Stomach (tissue), 8 donors: ENCODE measurements at regions not wholly inside any gene's neighbourhood (a gene's known extent, or its start where the extent isn't known, plus 50 kb on each side); places are given as distances from the start of the nearest gene placed in this dataset.

Source experiments
- DNase-seq, 2 donors: peaks; one replicate each; pipeline versions ENCODE4 v3.0.0 to v3.0.0-alpha.2; 2013 to 2019
- H3K27ac ChIP-seq, 5 donors: fragments of 200-600 bp in 4 of 5; sonication (generic) in 4 of 5; one replicate each; pipeline ENCODE4 v1.5.1; 2013 to 2019; ENCODE audit warnings: mild to moderate bottlenecking in 1 of 5, moderate library complexity in 1 of 5
- H3K27me3 ChIP-seq, 3 donors: fragments of 200-600 bp; sonication (generic); one replicate each; pipeline ENCODE4 v1.5.1; 2017 to 2019; ENCODE audit warnings: mixed run types in 1 of 3
- H3K36me3 ChIP-seq, 4 donors: fragments of 200-600 bp; sonication (generic); 1 replicate in 3 of 4; 2 replicates in 1 of 4; pipeline ENCODE4 v1.5.1; 2016 to 2019
- H3K4me1 ChIP-seq, 4 donors: fragments of 200-600 bp; sonication (generic); one replicate each; pipeline ENCODE4 v1.5.1; 2016 to 2019
- H3K4me3 ChIP-seq, 4 donors: fragments of 200-600 bp; sonication (generic) in 3 of 4; one replicate each; pipeline ENCODE4 v1.5.1; 2016 to 2019; ENCODE audit warnings: mild to moderate bottlenecking in 1 of 4
- H3K9me3 ChIP-seq, 4 donors: fragments of 200-600 bp; sonication (generic); one replicate each; pipeline ENCODE4 v1.5.1; 2016 to 2019
- CTCF ChIP-seq, 7 experiments: fragments of 450-650 bp in 4 of 7; fragments of 200-600 bp in 3 of 7; sonication (generic) in 3 of 7; IDR thresholded peaks; one replicate each; pipeline ENCODE4 v1.5.1; 2016 to 2019; ENCODE audit warnings: antibody characterized with exemption in 7 of 7, control low read depth in 2 of 7, mild to moderate bottlenecking in 1 of 7
- EP300 ChIP-seq: sonication (generic); formaldehyde crosslinking; IDR thresholded peaks from one replicate; pipeline ENCODE4 v1.6.1; 2017; ENCODE audit warnings: antibody characterized with exemption
- POLR2A ChIP-seq, 4 donors: fragments of 450-650 bp; IDR thresholded peaks; one replicate each; pipeline ENCODE4 v1.6.1; 2016; ENCODE audit warnings: antibody characterized with exemption in 4 of 4, control low read depth in 2 of 4, mild to moderate bottlenecking in 1 of 4, moderate library complexity in 1 of 4
- POLR2AphosphoS5 ChIP-seq, 3 donors: sonication (generic); formaldehyde crosslinking; IDR thresholded peaks; one replicate each; pipeline ENCODE4 v1.6.1; 2016; ENCODE audit warnings: antibody characterized with exemption in 3 of 3
- WGBS, 5 donors: extraction: QIAGEN DNeasy Blood & Tissue Kit in 3 of 5; methylation state at CpG; one replicate each; pipeline versions ENCODE4 v1.1.5 to v1.1.7; 2013 to 2018; 5-methylcytosine and 5-hydroxymethylcytosine counted together
- intact Hi-C: fragments of 100-400 bp; cut with DNase I; formaldehyde crosslinking; loops from one replicate; pipeline ENCODE4 v1.15.1; 2023; ENCODE audit warnings: low total_unique reads
- donor health status: healthy with polysubstance abuse.
- donor health status: Bipolar disorder and iron deficiency.
- donor health status: healthy.

GRCh38 chr1:194653385-194653784 is 1467.0 kb upstream of the B3GALT2 start:
- Histone ChIP-seq H3K9me3 (no peaks in the 10 kb centered on the region), H3K4me1 (no peaks in the 10 kb centered on the region), H3K27ac (no peak overlapping the region), H3K27me3 (no peaks in the 10 kb centered on the region), H3K36me3 (no peaks in the 10 kb centered on the region), H3K4me3 (no peak overlapping the region)
- DNase-seq, result no peak
- no peak for TF ChIP-seq POLR2AphosphoS5 (IDR thresholded peaks at IDR 0.05)
- intact Hi-C loops, result no loop called here
- WGBS, 5 donors, result 48 to 65% (median 55%) methylated on average over 1 of the region's 1 CpG

- Histone ChIP-seq H3K9me3 (peaks cover 0 to 9% (median 4%) of the 10 kb centered on the region in 4 donors), H3K27me3 (no peaks in the 10 kb centered on the region), H3K4me3 (no peak overlapping the region), H3K4me1 (no peaks in the 10 kb centered on the region), H3K27ac (no peak overlapping the region), H3K36me3 (no peaks in the 10 kb centered on the region)
- WGBS, 5 donors, result 72 to 81% (median 80%) methylated on average over 2 of the region's 2 CpGs
- no peak for TF ChIP-seq POLR2A (IDR thresholded peaks at IDR 0.05)
- TF ChIP-seq POLR2AphosphoS5 (IDR thresholded peaks at IDR 0.05), result no peak
- no peak for TF ChIP-seq EP300
- TF ChIP-seq CTCF (IDR thresholded peaks at IDR 0.05), result no peak
- no peak for DNase-seq
- intact Hi-C loops, result no loop called here
These were observed 1460.7 kb upstream of the B3GALT2 start for GRCh38 chr1:194647118-194647517.

- H3K36me3 ChIP-seq, result no peaks in the 10 kb centered on the region
- no peak overlapping the region for H3K27ac ChIP-seq
- H3K4me3 ChIP-seq, result no peak overlapping the region
- no peak for DNase-seq
- WGBS, 5 donors, result 33 to 60% (median 48%) methylated on average over 1 of the region's 1 CpG
- intact Hi-C loops, result no loop called here
- no peaks in the 10 kb centered on the region for H3K27me3 ChIP-seq
- TF ChIP-seq CTCF (IDR thresholded peaks at IDR 0.05) (no peak), POLR2AphosphoS5 (IDR thresholded peaks at IDR 0.05) (no peak), POLR2A (IDR thresholded peaks at IDR 0.05) (no peak), EP300 (no peak)
- H3K4me1 ChIP-seq, result no peaks in the 10 kb centered on the region
- peaks cover 0 to 21% (median 6%) of the 10 kb centered on the region in 4 donors for H3K9me3 ChIP-seq
These were observed 1458.1 kb upstream of the B3GALT2 start for GRCh38 chr1:194644528-194644927.

- WGBS, 5 donors, result 92 to 97% (median 93%) methylated on average over 2 of the region's 2 CpGs
- peaks cover 0 to 24% (median 6%) of the 10 kb centered on the region in 4 donors for H3K9me3 ChIP-seq
- no peaks in the 10 kb centered on the region for H3K27me3 ChIP-seq
- DNase-seq, result no peak
- no peak overlapping the region for H3K4me3 ChIP-seq
- intact Hi-C loops, result no loop called here
- no peak overlapping the region for H3K27ac ChIP-seq
- no peaks in the 10 kb centered on the region for H3K36me3 ChIP-seq
- H3K4me1 ChIP-seq, result no peaks in the 10 kb centered on the region
- TF ChIP-seq EP300 (no peak), POLR2AphosphoS5 (IDR thresholded peaks at IDR 0.05) (no peak), CTCF (IDR thresholded peaks at IDR 0.05) (no peak)
These were observed 1453.9 kb upstream of the B3GALT2 start for GRCh38 chr1:194640322-194640721.

GRCh38 chr1:194629011-194629410 is 1442.6 kb upstream of the B3GALT2 start:
- H3K9me3 ChIP-seq, result peaks cover 0 to 14% (median 2%) of the 10 kb centered on the region in 4 donors
- TF ChIP-seq EP300 (no peak), POLR2A (IDR thresholded peaks at IDR 0.05) (no peak), CTCF (IDR thresholded peaks at IDR 0.05) (no peak), POLR2AphosphoS5 (IDR thresholded peaks at IDR 0.05) (no peak)
- WGBS, 5 donors, result 76 to 85% (median 78%) methylated on average over 2 of the region's 2 CpGs

More at GRCh38 chr1:194629011-194629410, 1442.6 kb upstream of the B3GALT2 start:
- H3K4me1 ChIP-seq, result no peaks in the 10 kb centered on the region
- H3K27ac ChIP-seq, result no peak overlapping the region
- H3K4me3 ChIP-seq, result no peak overlapping the region
- intact Hi-C loops, result no loop called here
- no peaks in the 10 kb centered on the region for H3K27me3 ChIP-seq
- no peak for DNase-seq
- no peaks in the 10 kb centered on the region for H3K36me3 ChIP-seq
